ENCODE measurements at regions not wholly inside any gene's neighbourhood (a gene's known extent, or its start where the extent isn't known, plus 50 kb on each side); places are given as distances from the start of the nearest gene placed in this dataset.

DNA sequence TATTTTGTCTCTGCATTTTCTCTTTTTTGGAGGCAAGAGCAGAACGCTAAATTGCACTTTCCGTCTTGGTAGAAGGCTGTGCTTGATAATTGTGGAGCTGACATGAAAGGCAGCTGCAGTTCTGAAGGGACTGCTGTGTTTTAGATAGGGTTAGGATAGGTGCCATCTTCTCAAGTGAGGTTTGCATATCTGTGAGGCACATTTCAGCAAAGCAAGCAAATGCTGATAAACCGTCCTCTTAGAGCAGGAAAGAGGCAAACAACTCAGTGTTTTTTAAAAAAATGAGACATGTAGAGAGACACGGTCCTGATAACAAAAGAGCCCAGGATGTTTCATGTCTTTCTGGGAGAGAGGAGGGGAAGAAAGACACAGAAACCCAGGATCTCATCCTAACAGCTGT lies 217.7 kb downstream of the SOCS6 start:
- Histone ChIP-seq H3K36me3 (ENCODE audit: control insufficient read depth, insufficient read depth, low read length) (no peaks in the 10 kb centered on the region), H3K4me3 (ENCODE audit: low read depth, low read length) (no peak overlapping the region), H3K27me3 (ENCODE audit: control insufficient read depth, insufficient read depth, low read length) (no peaks in the 10 kb centered on the region)
- FAIRE-seq (no peak), DNase-seq (ENCODE audit: low read depth) (no peak)
- TF ChIP-seq, protein P1, sequence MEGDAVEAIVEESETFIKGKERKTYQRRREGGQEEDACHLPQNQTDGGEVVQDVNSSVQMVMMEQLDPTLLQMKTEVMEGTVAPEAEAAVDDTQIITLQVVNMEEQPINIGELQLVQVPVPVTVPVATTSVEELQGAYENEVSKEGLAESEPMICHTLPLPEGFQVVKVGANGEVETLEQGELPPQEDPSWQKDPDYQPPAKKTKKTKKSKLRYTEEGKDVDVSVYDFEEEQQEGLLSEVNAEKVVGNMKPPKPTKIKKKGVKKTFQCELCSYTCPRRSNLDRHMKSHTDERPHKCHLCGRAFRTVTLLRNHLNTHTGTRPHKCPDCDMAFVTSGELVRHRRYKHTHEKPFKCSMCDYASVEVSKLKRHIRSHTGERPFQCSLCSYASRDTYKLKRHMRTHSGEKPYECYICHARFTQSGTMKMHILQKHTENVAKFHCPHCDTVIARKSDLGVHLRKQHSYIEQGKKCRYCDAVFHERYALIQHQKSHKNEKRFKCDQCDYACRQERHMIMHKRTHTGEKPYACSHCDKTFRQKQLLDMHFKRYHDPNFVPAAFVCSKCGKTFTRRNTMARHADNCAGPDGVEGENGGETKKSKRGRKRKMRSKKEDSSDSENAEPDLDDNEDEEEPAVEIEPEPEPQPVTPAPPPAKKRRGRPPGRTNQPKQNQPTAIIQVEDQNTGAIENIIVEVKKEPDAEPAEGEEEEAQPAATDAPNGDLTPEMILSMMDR (IDR thresholded peaks at IDR 0.05; ENCODE audit: insufficient read depth, low read length, severe bottlenecking), result no peak

DNA sequence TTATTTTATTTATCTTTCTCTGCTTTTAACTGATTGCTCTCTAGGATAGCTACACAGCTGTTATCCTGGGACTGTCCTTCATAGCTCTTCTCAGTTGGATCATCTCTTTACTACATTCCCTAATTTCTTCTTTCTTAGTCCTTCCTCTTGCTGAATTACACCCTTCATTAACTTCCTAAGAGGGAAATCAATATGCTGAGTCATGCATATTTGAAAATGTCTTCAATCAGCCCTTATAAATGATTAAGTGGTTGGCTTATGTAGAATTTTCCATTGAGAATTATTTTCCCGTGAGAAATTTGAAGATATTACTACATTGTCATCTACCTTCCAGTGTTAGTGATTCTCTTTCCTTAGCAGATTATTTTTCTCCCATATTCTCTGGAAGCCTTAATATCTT lies 214.2 kb downstream of the SOCS6 start:
- FAIRE-seq, result no peak
- TF ChIP-seq, protein P1 (IDR thresholded peaks at IDR 0.05; ENCODE audit: insufficient read depth, low read length, severe bottlenecking), result no peak
- H3K27me3 ChIP-seq (ENCODE audit: control insufficient read depth, insufficient read depth, low read length), result no peaks in the 10 kb centered on the region
- no peak overlapping the region for H3K4me3 ChIP-seq (ENCODE audit: low read depth, low read length)
- no peaks in the 10 kb centered on the region for H3K36me3 ChIP-seq (ENCODE audit: control insufficient read depth, insufficient read depth, low read length)
- no peak for DNase-seq (ENCODE audit: low read depth)

DNA sequence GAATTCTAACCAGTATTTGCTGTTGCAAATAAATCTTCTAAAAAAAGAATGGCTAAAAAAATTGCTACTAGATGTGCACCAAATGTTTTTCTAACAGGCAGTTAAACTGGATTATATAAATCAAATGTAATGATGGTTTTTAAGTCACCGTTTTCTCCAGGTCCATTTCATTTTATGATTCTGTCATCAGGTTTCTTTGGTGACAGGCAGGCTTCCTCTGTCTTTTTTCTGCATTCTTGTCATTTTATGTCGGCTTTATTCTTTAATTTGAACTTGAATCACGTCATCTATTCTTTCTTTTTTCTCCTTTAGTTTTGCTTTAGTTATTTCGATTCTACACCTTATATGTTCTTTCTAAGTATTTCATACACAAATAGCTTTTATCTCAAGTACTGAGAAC lies 212.5 kb downstream of the SOCS6 start:
- DNase-seq (ENCODE audit: low read depth) (no peak), FAIRE-seq (no peak)
- Histone ChIP-seq H3K4me3 (ENCODE audit: low read depth, low read length) (no peak overlapping the region), H3K36me3 (ENCODE audit: control insufficient read depth, insufficient read depth, low read length) (no peaks in the 10 kb centered on the region), H3K27me3 (ENCODE audit: control insufficient read depth, insufficient read depth, low read length) (no peaks in the 10 kb centered on the region)
- TF ChIP-seq, protein P1 (IDR thresholded peaks at IDR 0.05; ENCODE audit: insufficient read depth, low read length, severe bottlenecking), result no peak

DNA sequence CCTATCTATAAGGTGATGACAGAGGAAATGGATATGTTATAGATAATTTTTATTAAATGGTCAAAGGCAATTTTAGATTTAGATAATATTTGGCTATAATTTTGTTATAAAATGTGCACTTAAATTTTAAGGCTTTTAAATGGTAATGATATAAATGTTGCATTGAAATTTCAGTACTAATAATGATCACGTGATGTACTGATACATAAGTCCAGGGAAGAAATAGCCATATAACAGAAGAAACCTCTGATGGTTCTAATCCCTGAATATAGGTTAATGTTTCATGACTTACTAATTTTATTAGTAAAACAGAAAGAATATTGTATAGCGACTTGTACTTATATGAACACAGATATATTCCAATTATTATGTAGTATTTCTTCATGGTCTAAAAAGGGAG lies 211.9 kb downstream of the SOCS6 start:
- H3K27me3 ChIP-seq (ENCODE audit: control insufficient read depth, insufficient read depth, low read length), result no peaks in the 10 kb centered on the region
- no peak for FAIRE-seq

DNA sequence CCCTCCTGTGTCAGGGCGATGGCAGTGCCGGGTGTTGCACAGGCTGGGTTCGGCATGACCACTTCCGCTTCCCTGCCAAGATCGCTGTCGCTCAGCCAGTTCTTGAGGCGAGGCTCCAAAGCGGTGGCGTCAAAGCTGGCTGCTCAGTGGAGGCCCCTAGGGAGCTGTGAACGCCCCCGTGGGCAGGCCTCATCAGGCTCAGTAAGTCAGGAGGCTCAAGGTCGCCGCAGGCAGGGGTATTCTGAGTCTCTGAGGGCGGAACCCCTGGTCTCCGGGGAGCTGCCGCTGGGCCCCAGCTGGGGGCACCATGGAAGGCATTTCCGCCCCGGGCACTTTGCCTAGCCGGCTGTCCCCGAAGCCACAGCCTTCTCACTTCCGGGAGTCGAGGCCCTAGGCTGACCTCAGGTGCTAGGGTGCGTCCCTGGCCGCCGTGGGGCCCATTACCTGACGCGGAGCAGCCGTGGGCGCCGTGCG lies 210.4 kb downstream of the SOCS6 start:
- TF ChIP-seq, protein P1 (IDR thresholded peaks at IDR 0.05; ENCODE audit: insufficient read depth, low read length, severe bottlenecking), result no peak
- Histone ChIP-seq H3K4me3 (ENCODE audit: low read depth, low read length) (no peak overlapping the region), H3K27me3 (ENCODE audit: control insufficient read depth, insufficient read depth, low read length) (no peaks in the 10 kb centered on the region), H3K36me3 (ENCODE audit: control insufficient read depth, insufficient read depth, low read length) (no peaks in the 10 kb centered on the region)
- DNase-seq (ENCODE audit: low read depth) (no peak), FAIRE-seq (no peak)

More for the DNA sequence above, 211.9 kb downstream of the SOCS6 start:
- Histone ChIP-seq H3K36me3 (ENCODE audit: control insufficient read depth, insufficient read depth, low read length) (no peaks in the 10 kb centered on the region), H3K4me3 (ENCODE audit: low read depth, low read length) (no peak overlapping the region)
- DNase-seq (ENCODE audit: low read depth), result no peak
- TF ChIP-seq, protein P1 (IDR thresholded peaks at IDR 0.05; ENCODE audit: insufficient read depth, low read length, severe bottlenecking), result no peak
